Psoas muscle (tissue), 7 donors: ENCODE measurements at regions not wholly inside any gene's neighbourhood (a gene's known extent, or its start where the extent isn't known, plus 50 kb on each side); places are given as distances from the start of the nearest gene placed in this dataset.

Experiments used
- ATAC-seq, 4 donors: fragments of 200-7000 bp; cut with Tn5 transposase; one replicate each; pipeline ENCODE4 v1.9.1; 2020; ENCODE audit warnings: moderate library complexity in 3 of 4, mild to moderate bottlenecking in 2 of 4
- DNase-seq, 2 donors: peaks; one replicate each; pipeline ENCODE4 v3.0.0-alpha.2; 2020
- H3K27ac ChIP-seq: fragments of 200-600 bp; one replicate; pipeline ENCODE4 v1.8.0; 2022
- H3K27me3 ChIP-seq, 3 donors: fragments of 200-600 bp in 1 of 3; one replicate each; pipeline versions ENCODE4 v1.6.1 to v1.8.0; 2013 to 2022; ENCODE audit warnings: low read length in 2 of 3, mild to moderate bottlenecking in 2 of 3, moderate library complexity in 1 of 3; ENCODE audit not compliant: insufficient read depth in 3 of 3
- H3K36me3 ChIP-seq, 2 donors: fragments of 200-600 bp in 1 of 2; one replicate each; pipeline versions ENCODE4 v1.6.1 to v1.8.0; 2013 to 2022; ENCODE audit warnings: low read depth in 1 of 2, mild to moderate bottlenecking in 1 of 2, moderate library complexity in 1 of 2; ENCODE audit not compliant: insufficient read depth in 1 of 2
- H3K4me1 ChIP-seq: fragments of 200-600 bp; one replicate; pipeline ENCODE4 v1.8.0; 2022
- H3K4me3 ChIP-seq: fragments of 200-600 bp; one replicate; pipeline ENCODE4 v1.8.0; 2022; ENCODE audit warnings: mild to moderate bottlenecking
- H3K9me3 ChIP-seq: fragments of 200-600 bp; one replicate; pipeline ENCODE4 v1.8.0; 2022
- CTCF ChIP-seq: fragments of 200-600 bp; IDR thresholded peaks from one replicate; pipeline ENCODE4 v1.8.0; 2022; ENCODE audit warnings: antibody characterized with exemption
- WGBS, 3 donors: extraction: QIAGEN DNeasy Blood & Tissue Kit; methylation state at CpG; one replicate each; pipeline versions ENCODE4 v1.1.6 to v1.1.7; 2013; 5-methylcytosine and 5-hydroxymethylcytosine counted together
- intact Hi-C, 2 donors: fragments of 100-400 bp; cut with DNase I; formaldehyde crosslinking; loops; one replicate each; pipeline versions ENCODE4 v1.11.0 to v1.14.2; 2022
- donor health status: healthy with polysubstance abuse.
- donor health status: DM: no; HTN: no; CAD: no; lungs with moderate emphysema.
- donor health status: Bipolar disorder and iron deficiency.
- donor health status: healthy.
- donor health status: DM: yes; HTN: yes; CAD: no.
- donor health status: DM: no; HTN: no; CAD: no.
- donor health status: DM: yes; HTN: yes; CAD: no.

- intact Hi-C loops = no loop called here
- H3K4me3 ChIP-seq = no peak overlapping the region
- ATAC-seq = no peak
- TF ChIP-seq CTCF = no peak
- no peak for DNase-seq
- WGBS, 3 donors = 46 to 75% (median 74%) methylated on average over 1 of the region's 1 CpG
- no peaks in the 10 kb centered on the region for H3K4me1 ChIP-seq
- peaks cover 0 to 7% (median 0%) of the 10 kb centered on the region in 3 donors for H3K27me3 ChIP-seq
- H3K27ac ChIP-seq = no peak overlapping the region
- H3K36me3 ChIP-seq = no peaks in the 10 kb centered on the region
- no peaks in the 10 kb centered on the region for H3K9me3 ChIP-seq
Measured at GRCh38 chrX:45955661-45956060, 589.6 kb downstream of the ZNF674 start.

GRCh38 chrX:45954026-45954425 is 591.2 kb downstream of the ZNF674 start:
- no peak for ATAC-seq
- Histone ChIP-seq H3K4me1 (no peaks in the 10 kb centered on the region), H3K36me3 (no peaks in the 10 kb centered on the region), H3K27me3 (peaks cover 0 to 7% (median 0%) of the 10 kb centered on the region in 3 donors), H3K4me3 (no peak overlapping the region), H3K27ac (no peak overlapping the region), H3K9me3 (no peaks in the 10 kb centered on the region)
- DNase-seq = no peak
- intact Hi-C loops = no loop called here
- WGBS, 3 donors = 44 to 67% (median 56%) methylated on average over 2 of the region's 2 CpGs
- no peak for TF ChIP-seq CTCF

DNA sequence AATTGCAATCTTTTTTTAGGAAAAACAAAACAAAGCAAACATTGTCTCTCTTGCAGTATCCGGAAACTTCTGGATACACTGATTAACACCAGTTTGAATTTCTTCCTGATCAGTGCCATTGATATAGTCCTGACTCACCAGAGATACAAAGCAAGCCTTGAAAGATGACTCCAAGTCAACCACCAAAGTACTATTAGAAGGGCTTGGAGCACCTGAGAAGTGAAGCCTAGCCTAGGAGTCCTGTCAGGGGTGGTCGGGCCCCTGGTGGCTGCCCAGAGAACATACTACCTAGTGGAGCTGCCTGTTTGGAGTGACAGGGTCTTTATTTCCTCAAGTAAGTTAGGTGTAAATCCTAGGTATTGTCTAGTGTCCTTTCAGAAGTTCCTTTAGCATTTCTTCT is 593.2 kb downstream of the ZNF674 start:
- TF ChIP-seq CTCF = no peak
- Histone ChIP-seq H3K27ac (no peak overlapping the region), H3K4me3 (no peak overlapping the region), H3K36me3 (no peaks in the 10 kb centered on the region), H3K9me3 (no peaks in the 10 kb centered on the region), H3K4me1 (no peaks in the 10 kb centered on the region), H3K27me3 (peaks cover 0 to 5% (median 0%) of the 10 kb centered on the region in 3 donors)
- DNase-seq (no peak), ATAC-seq (no peak)
- 47 to 67% (median 52%) methylated on average over 2 of the region's 2 CpGs for WGBS, 3 donors
- intact Hi-C loops = no loop called here

DNA sequence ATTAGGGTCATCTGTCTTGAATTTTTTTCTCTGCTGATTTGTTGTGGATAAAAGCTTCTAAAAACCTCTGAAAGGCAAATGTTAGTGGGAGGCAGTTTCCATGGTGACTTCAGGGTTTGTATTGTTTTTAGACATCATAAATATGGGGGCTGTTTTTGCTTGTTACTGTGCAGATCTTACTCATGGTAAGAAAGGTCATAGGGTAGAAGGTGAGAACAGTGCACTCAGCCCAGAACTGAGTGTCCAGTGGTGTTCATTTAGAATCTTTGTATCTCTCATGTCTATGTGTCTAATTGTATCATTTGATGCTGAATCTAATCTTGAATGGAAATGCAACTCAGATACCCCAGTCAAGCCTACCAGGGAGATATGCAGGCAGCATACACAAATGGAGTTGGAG is 609.8 kb downstream of the ZNF674 start:
- TF ChIP-seq CTCF = no peak
- DNase-seq = no peak

GRCh38 chrX:45912316-45912715 is 632.9 kb downstream of the ZNF674 start:
- TF ChIP-seq CTCF = no peak
- Histone ChIP-seq H3K4me1 (no peaks in the 10 kb centered on the region), H3K27ac (no peak overlapping the region), H3K27me3 (peaks cover 0 to 4% (median 0%) of the 10 kb centered on the region in 3 donors), H3K36me3 (no peaks in the 10 kb centered on the region), H3K9me3 (no peaks in the 10 kb centered on the region), H3K4me3 (no peak overlapping the region)
- ATAC-seq (no peak), DNase-seq (no peak)
- intact Hi-C loops = no loop called here
- 73 to 79% (median 77%) methylated on average over 3 of the region's 3 CpGs for WGBS, 3 donors

More for the DNA sequence above, 609.8 kb downstream of the ZNF674 start:
- no peak for ATAC-seq
- H3K4me1 ChIP-seq = no peaks in the 10 kb centered on the region
- H3K9me3 ChIP-seq = no peaks in the 10 kb centered on the region
- H3K27ac ChIP-seq = no peak overlapping the region
- H3K27me3 ChIP-seq = peaks cover 0 to 4% (median 0%) of the 10 kb centered on the region in 3 donors
- no peak overlapping the region for H3K4me3 ChIP-seq
- intact Hi-C loops = no loop called here
- no peaks in the 10 kb centered on the region for H3K36me3 ChIP-seq
